Skin epidermis (tissue), 12 donors: ENCODE measurements at regions not wholly inside any gene's neighbourhood (a gene's known extent, or its start where the extent isn't known, plus 50 kb on each side); places are given as distances from the start of the nearest gene placed in this dataset.

Experiments
- H3K27ac ChIP-seq, 21 experiments: fragments of 200-600 bp; sonication (generic) in 11 of 21; one replicate each; pipeline ENCODE4 v1.5.0; 2020; ENCODE audit warnings: mild to moderate bottlenecking in 3 of 21, inconsistent platforms in 2 of 21, moderate library complexity in 2 of 21
- H3K4me3 ChIP-seq, 7 experiments: fragments of 200-600 bp; sonication (generic) in 2 of 7; one replicate each; pipeline ENCODE4 v1.5.0; 2020; ENCODE audit warnings: inconsistent platforms in 2 of 7, mild to moderate bottlenecking in 2 of 7, moderate library complexity in 1 of 7

DNA sequence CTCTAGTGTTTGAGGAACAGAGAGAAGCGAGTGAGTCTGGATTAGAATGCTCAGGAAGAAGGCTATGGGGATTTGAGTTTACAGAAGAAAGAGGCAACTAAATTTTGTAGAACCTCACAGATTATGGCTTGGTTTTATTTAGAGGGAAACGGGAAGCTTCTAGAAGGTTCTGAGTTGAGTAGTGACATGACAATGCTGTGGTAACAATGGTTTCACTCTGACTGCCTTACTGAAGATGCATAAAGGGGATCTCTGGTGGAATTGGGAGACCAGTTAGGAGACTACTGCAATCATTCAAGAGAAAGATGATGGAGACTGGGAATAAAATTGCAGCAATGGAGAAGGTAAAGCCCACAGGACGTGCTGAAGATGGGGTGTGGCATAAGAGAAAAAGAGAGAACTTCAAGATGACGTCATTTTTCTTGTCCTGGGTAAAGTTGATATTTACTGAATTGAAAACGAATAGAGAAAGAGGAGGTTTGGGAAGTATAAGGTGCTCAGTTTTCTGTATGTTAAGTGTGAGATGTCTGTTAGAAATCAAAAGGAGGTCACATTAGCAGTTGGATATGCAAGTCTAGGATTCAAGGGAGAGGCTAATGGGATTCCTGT lies 710.1 kb upstream of the NRSN1 start:
- Histone ChIP-seq H3K4me3 (no peak overlapping the region), H3K27ac (no peak overlapping the region)

DNA sequence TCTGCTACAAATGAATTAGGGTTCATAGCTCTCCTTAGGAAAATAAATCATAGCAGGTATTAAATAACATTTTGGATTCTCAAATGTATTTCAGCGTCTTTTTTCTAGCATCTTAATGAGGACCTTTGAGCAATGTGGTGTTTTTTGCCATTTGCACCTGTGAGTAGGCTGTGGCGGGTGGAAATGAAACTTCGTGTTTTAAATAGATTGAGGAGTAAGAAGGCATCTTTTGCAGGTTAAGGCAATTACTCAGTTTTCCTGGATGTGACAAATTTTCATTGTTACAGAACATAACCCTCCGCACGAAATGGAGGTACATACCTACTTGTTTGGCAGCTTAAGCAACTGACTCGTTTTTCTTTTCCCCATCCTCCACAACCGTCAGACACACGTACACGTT lies 708.9 kb upstream of the NRSN1 start:
- Histone ChIP-seq H3K27ac (no peak overlapping the region), H3K4me3 (no peak overlapping the region)

DNA sequence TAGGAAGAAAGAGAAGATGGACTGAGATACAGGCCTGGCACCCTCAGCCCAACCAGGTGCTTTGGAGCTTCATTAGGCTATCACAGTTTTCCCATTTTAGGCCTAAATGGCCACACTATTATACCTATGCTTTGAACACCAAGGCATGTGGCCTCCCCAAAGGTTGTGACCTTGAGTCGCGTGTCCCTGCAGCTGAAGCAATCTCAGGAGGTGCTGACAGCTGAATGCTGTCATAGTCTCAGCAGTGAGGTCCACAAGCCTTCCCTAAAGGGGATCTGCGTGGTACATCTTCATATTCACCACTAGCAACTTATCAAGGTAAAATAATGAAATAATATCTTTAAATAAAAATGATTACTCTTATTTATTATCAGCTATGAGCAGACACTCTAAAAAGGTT lies 707.9 kb upstream of the NRSN1 start:
- H3K4me3 ChIP-seq: no peak overlapping the region
- no peak overlapping the region for H3K27ac ChIP-seq

DNA sequence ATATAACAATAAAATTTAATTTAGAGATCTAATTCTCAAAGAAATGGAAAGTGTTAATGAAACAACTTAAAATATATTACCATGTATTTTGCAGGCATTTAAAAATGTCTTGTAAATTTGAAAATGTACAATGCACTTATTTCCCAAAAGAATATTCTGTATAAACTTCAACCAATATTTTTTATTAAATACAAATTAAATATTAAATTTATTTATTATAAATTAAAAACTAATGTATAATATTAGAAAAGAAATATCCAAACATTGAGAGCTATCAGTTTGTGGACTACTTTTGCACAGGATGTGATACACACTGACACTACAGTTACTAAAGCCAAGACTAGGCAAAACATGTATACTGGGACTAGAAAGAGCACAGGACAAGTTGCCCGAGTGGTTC lies 707.0 kb upstream of the NRSN1 start:
- Histone ChIP-seq H3K4me3 (no peak overlapping the region), H3K27ac (no peak overlapping the region)

DNA sequence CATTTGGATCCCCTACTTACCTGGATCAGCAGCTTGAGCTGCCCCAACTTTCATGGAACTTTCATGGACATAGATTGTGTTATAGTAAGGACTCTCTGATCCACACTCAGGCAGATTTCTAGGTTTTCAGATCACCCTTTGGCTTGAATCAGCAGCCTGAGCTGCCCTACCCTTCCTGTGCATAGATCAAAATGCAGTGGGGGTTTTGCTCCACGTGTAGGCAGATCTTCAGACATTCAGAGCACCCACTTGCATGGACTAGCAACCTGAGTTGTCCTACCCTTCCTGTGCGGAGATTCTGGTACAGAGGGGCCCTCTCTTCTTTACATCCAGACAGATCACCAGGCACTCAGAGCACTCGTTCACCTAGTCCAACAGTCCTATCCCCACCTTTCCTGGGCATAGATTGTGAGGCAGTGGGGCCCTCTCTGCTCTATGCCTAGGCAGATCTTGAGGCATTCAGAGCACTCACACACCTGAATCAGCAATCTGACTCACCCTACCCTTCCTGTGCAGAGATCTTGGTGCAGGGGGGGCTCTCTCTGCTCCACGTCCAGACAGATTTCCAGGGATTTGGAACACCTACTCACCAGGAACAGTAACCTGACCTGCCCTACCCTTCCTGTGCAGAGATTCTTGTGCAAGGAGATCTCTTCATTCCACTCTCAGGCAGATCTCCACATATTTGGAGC lies 705.2 kb upstream of the NRSN1 start:
- no peak overlapping the region for H3K4me3 ChIP-seq

DNA sequence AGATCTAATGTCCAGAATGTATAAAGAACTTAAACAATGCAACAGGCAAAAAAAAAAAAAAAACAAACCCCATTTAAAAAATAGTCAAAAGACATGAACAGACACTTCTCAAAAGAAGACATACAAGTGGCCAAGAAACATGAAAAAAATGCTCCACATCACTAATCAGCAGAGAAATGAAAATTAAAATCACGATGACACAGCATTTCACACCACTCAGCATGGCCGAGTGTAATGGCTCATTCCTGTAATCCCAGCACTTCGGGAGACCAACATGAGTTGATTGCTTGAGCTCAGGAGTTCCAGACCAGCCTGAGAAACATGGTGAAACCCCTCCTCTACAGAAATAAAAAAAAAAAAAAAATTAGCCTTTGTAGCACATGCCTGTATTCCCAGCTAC lies 701.4 kb upstream of the NRSN1 start:
- Histone ChIP-seq H3K4me3 (no peak overlapping the region), H3K27ac (no peak overlapping the region)

More for the DNA sequence above, 705.2 kb upstream of the NRSN1 start:
- H3K27ac ChIP-seq: no peak overlapping the region

DNA sequence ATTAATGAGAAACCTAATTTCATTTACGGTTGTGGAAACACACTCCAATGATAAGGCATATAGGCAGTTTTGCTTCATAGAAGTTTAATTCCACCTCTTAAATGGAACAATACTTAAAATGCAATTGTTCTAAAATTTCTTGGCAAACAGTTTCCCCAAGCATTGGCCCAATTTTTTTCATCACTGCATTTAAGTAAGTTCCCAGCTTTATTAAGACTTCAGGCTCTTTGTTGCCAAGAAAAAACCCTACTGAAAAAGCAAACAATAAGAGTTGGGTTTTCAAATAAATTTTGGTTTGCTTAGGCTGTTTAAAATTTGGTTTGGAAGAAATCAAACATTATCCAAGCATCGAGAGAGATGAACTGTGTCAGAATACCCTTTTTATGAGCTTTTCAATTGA lies 690.9 kb upstream of the NRSN1 start:
- H3K27ac ChIP-seq: no peak overlapping the region

DNA sequence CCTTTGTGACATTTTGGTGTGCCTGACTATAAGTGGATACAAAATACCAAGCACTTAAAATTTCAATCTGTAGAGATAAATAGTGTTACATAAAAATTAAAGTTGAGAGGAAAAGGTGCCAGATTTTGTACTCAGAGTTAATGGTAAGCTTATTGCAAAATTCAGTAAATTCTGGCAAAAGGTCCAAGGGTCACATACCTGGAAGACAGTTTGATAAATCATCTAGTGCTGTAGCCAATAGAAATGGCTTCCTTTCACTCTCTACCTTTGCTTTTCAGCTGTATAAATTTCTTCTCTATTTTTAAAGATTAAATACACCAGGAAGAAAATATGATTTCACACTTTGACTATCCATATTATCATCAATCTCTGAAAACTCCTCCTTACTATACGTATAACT lies 690.2 kb upstream of the NRSN1 start:
- no peak overlapping the region for H3K27ac ChIP-seq
- H3K4me3 ChIP-seq: no peak overlapping the region

More for the DNA sequence above, 690.9 kb upstream of the NRSN1 start:
- no peak overlapping the region for H3K4me3 ChIP-seq

DNA sequence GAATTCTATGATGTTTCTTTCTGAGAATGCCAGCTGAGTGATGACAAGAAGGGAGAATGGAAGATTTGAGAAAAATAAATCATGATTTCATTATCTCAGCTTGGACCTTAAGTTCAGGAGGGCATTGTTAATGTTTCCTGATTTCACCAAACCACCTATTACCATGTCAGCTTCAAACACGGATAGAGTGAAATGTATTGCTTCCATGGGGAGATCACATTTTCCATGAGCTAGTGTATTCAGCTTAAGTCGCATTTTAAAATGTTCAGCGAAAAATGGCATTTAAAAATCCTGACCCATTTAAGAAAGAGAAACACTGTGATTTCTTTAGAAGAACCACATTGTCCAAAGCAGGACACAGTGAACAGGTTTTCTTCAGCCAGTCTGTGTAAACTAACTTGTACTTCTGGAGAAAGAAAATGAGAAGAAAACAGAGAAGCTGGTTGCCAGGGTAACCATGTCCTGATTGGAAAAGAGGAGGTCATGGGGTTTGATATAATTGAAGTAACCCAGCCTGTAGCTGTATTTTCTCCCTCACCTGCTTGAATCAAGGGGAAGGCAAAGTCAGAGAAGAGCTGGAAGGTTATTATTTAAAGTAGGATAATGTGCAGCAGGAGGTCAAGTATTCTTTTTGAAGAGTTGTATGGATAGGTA lies 684.1 kb upstream of the NRSN1 start:
- H3K27ac ChIP-seq: no peak overlapping the region
- H3K4me3 ChIP-seq: no peak overlapping the region

DNA sequence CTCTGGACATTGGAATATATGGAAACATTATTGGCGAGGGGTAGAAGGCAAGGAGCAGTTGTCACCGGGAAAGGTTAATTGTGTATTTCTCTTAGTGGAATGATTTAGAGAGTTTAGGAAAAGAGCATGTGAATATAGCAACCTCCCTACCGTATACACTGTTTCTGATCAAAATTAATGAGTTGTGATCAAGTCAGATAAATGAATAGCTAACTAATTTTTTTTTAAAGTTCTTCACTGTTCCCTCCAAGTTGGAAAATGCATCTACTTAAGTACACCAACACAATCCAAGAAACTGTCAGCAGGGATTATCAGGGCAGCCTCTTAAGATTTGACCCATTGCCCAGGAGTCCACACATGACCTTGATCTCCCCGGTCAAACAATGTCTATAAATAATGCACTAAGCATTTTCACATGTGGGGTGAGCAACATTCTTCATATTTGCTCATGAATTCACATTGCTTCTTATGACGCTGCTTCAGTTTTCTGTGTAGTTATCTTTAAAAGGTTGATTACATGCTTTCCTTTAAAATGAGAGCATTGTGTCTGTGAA lies 680.8 kb upstream of the NRSN1 start:
- no peak overlapping the region for H3K4me3 ChIP-seq

DNA sequence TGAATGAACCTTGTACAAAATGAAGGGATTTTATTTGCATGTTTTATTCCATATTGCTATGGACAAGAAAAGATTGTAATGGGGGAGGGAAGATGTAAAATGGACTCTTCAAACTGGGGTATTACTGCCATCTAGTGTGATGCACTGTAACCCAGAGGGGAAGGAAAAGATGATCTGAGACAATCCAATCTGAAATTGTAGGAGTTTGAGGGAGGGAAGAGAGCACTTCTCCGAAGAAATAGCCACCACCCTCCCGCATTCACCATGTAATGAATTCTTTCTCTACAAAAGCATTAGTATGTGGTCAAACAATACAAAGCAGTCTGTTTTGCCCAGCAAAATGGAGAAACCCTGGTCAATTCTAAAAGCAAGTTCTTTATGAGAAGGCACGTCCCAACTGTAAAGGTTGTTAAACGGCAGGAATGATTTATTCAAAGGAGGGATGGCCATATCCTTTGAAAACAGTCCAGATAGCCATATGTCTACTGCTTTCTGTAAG lies 679.5 kb upstream of the NRSN1 start:
- H3K27ac ChIP-seq: no peak overlapping the region
- no peak overlapping the region for H3K4me3 ChIP-seq

More for the DNA sequence above, 680.8 kb upstream of the NRSN1 start:
- H3K27ac ChIP-seq: no peak overlapping the region

DNA sequence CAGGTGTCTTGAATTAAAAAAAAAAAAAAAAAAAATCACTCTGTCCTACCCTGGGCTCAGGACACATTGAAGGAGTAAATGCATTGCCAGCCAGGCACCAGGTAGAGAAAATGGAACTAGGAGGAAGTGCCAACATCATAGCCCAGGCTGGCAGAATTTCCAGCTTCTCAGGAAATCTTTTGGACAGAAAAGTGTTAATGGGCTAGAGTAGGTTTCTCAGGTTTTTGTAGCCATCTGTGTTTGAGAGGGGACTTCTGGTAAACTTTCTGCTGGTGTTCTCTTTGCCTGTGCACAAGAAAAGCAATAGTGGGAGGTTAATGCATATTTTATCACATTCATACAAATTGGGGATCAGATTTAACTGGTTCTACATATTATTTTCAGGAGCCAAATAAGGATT lies 678.3 kb upstream of the NRSN1 start:
- Histone ChIP-seq H3K4me3 (no peak overlapping the region), H3K27ac (no peak overlapping the region)

DNA sequence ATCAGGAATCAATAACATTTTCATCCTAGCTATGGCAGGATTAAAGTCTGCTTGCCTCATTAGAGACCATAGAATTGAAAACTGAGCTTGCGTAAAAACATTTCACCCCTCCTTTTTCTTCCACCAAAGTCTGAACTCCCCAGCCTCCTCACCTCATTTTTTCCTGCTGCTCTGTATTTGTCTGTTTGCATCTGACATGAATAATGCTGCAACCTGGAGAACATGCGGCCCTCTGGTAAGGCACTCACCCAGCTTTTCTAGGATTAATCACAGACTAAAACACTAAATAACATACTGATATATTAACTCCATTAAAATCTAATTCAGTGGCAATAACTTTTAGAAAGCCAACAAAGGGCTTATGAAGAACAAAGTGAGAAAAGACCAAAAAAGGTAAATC lies 677.7 kb upstream of the NRSN1 start:
- H3K4me3 ChIP-seq: no peak overlapping the region
- H3K27ac ChIP-seq: no peak overlapping the region

DNA sequence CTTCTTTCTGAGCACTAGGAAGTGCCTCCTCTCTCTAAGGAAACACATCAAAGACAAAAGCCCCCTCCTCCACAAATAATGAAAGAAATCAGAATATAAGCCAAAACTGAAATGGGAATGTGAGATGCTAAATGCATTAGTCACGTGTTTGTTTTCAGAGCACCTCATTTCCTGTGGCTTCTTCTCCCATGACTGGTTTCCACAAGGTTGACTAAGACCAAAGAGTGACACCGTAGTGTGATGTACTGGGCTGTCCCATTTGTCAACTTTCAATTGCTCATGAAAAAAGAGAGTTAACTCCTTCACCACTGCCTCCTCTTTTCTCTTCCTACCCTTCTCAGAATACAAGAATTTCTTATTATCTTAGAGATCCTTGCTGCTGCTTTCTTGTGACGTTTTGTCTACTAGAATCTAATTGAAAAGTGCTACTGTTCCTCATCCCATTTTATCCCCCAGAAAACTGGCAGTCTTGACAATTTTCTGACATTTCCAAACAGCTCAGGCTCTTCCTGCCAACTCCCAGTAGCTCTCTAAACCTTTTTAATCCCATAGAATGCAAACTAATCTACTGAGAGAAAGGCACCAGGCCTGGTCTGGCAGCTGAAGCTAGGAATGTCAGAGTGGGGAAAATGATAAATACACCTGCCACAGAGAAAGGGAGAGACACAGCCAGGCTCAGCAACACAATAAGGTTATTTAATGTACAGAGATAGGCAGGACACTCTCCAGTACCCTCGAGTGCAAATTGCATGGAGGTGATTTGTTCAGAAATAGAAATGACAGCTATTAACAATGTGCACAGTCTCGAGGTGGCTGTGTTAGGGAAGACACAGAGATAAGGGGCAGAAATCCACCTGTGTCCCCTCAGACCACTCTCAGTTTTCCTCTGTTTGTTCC lies 671.7 kb upstream of the NRSN1 start:
- Histone ChIP-seq H3K27ac (no peak overlapping the region), H3K4me3 (no peak overlapping the region)

DNA sequence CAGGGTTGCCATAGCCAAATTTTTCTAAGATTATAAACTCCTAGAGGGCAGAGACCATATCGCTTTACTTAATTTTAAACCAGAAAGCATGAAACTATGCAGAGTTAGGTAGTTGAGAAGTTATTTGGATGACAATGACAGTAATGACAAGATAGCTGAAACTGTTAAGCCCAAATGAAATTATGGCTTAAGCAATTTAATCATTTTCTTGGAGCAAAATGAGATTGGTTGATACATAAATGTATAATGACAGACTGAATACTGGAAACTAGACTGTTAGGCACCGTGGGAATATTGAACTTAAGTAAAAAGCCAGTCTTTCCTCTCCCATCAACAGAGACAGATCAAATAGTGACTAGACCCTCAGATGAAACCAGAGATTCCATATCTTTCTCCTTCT lies 670.3 kb upstream of the NRSN1 start:
- Histone ChIP-seq H3K4me3 (no peak overlapping the region), H3K27ac (no peak overlapping the region)

DNA sequence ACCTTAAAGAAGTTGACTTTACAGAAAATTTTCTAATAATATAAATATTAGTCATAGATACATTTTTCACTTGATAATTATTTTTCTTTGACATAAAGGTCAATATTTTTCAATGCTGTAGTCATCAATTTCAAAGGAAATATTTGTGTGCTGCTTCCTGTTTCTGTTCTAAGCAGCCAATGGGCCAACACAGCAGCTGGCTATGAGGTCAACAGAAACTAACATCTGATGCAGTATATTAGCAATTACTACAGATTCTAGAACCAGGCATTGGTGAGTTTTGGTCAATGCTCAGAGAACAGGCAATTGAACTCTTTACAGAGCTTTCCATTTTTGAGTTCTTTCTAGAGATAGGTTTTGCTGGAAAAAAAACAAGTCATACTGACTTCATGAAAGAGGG lies 669.6 kb upstream of the NRSN1 start:
- no peak overlapping the region for H3K4me3 ChIP-seq
- no peak overlapping the region for H3K27ac ChIP-seq

DNA sequence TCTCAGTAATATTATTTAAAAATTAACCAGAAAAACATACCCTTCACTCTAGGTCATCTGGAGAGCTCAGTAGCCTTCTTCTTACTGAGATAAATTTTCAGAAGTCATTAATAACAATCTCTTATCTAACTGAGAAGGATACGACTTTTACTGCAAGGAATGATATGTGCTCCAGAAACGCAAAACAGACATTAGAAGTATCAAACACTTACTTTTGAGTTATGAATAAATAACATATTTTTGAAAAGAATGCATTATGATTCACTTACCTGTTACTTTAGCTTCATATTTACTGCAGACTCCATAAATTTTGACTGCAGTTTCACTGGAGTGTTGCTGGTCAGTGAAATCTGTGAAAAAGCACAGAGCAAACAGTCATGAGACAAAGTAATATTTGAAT lies 668.7 kb upstream of the NRSN1 start:
- no peak overlapping the region for H3K4me3 ChIP-seq
- H3K27ac ChIP-seq: no peak overlapping the region

DNA sequence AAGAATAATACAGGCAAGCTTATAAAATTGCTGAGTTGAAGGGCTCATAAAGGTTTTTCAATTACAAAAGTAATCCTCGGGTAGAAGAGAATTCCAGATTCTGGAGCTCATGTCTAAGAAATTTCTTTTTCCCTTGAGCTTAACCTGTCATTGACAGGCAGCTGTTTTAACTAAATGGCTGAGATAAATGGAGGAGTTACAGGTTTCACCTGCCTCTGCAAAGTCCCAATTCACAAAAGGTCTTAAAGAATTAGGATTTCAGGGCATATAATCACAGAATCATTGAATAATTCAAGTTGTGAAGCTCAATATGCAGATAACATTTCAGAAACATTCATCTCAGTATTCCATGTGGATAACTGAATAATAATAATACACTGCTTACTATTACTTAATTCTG lies 660.1 kb upstream of the NRSN1 start:
- H3K27ac ChIP-seq: no peak overlapping the region
- H3K4me3 ChIP-seq: no peak overlapping the region

DNA sequence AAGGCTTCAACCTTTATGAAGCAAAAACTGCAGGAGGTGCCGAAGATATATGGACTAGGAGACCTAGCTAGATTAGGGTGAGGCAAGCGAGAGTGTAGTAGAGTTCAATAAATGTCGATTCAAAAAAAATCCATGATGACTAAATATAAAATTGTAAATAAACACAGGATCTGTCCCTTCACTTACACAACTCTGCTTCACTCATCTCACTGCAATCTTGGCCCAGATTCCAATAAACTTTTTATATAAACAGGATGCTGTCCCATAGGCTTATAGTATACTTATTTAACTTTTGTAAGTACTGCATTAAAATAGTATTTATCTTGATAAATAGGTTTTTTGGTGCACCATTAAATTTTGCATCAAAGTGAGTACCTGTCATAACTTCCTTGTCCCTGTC lies 648.4 kb upstream of the NRSN1 start:
- Histone ChIP-seq H3K4me3 (no peak overlapping the region), H3K27ac (no peak overlapping the region)

DNA sequence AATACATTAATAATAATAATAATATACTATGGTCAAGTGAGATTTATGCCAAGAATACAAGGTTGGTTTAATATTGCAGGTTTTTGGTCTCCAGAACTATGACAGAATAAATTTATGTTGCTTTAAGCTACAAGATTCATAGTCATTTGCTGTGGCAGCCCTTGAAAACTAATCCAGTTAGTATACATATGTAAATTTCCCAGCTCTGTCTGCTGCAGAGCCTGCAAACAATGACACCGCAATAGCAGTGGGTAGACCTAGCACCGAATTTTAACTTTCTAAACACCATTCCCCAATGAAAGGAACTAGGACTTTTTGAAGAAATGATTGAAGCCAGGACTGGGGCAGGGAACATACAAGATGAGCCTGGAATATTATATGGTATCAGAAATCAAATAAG lies 647.7 kb upstream of the NRSN1 start:
- no peak overlapping the region for H3K27ac ChIP-seq

More for the DNA sequence above, 647.7 kb upstream of the NRSN1 start:
- H3K4me3 ChIP-seq: no peak overlapping the region
